Mucosa of descending colon (tissue), 3 donors: ENCODE measurements at regions not wholly inside any gene's neighbourhood (a gene's known extent, or its start where the extent isn't known, plus 50 kb on each side); places are given as distances from the start of the nearest gene placed in this dataset.

Source experiments
- ATAC-seq: fragments of 200-7000 bp; cut with Tn5 transposase; one replicate; pipeline ENCODE4 v1.9.1; 2020; ENCODE audit warnings: mild to moderate bottlenecking, moderate library complexity
- DNase-seq, 3 donors: peaks; one replicate each; pipeline ENCODE4 v3.0.0-alpha.2; 2020
- H3K36me3 ChIP-seq: fragments of 200-600 bp; one replicate; pipeline ENCODE4 v1.8.0; 2021; ENCODE audit warnings: low read depth, mild to moderate bottlenecking
- H3K4me1 ChIP-seq: fragments of 200-600 bp; one replicate; pipeline ENCODE4 v1.8.0; 2021; ENCODE audit warnings: low read depth, mild to moderate bottlenecking
- H3K4me3 ChIP-seq: fragments of 200-600 bp; one replicate; pipeline ENCODE4 v1.8.0; 2021; ENCODE audit warnings: mild to moderate bottlenecking
- H3K9me3 ChIP-seq: fragments of 200-600 bp; one replicate; pipeline ENCODE4 v1.8.0; 2021; ENCODE audit warnings: mild to moderate bottlenecking
- CTCF ChIP-seq: fragments of 200-600 bp; IDR thresholded peaks from one replicate; pipeline ENCODE4 v1.8.0; 2022; ENCODE audit warnings: antibody characterized with exemption, mild to moderate bottlenecking
- intact Hi-C, 2 donors: fragments of 100-400 bp; cut with DNase I in 1 of 2; cut with micrococcal nuclease in 1 of 2; formaldehyde crosslinking; loops; one replicate each; pipeline versions ENCODE4 v1.11.0 to v1.11.1; 2022; cut with DNase I, micrococcal nuclease
- donor health status: DM: no; HTN: no; CAD: no; lungs with moderate emphysema.
- donor health status: DM: no; HTN: no; CAD: no.
- donor health status: DM: no; HTN: yes; CAD: no.

GRCh38 chr17:6241381-6241780 is 171.2 kb downstream of the WSCD1 start:
- DNase-seq (no peak), ATAC-seq (no peak)
- TF ChIP-seq CTCF: no peak
- Histone ChIP-seq H3K9me3 (no peaks in the 10 kb centered on the region), H3K36me3 (no peaks in the 10 kb centered on the region), H3K4me1 (no peaks in the 10 kb centered on the region), H3K4me3 (no peak overlapping the region)
- intact Hi-C loops: no loop called here

- intact Hi-C loops: no loop called here
- no peak for DNase-seq
- no peak overlapping the region for H3K4me3 ChIP-seq
- ATAC-seq: no peak
- H3K4me1 ChIP-seq: no peaks in the 10 kb centered on the region
- H3K36me3 ChIP-seq: no peaks in the 10 kb centered on the region
- no peaks in the 10 kb centered on the region for H3K9me3 ChIP-seq
- TF ChIP-seq CTCF: no peak
Measured at GRCh38 chr17:6240601-6241000, 170.4 kb downstream of the WSCD1 start.

GRCh38 chr17:6240001-6240400 is 169.8 kb downstream of the WSCD1 start:
- no peak for TF ChIP-seq CTCF
- no peak for DNase-seq
- no peaks in the 10 kb centered on the region for H3K36me3 ChIP-seq
- no peak overlapping the region for H3K4me3 ChIP-seq
- H3K4me1 ChIP-seq: no peaks in the 10 kb centered on the region
- intact Hi-C loops: no loop called here
- no peak for ATAC-seq
- no peaks in the 10 kb centered on the region for H3K9me3 ChIP-seq

- Histone ChIP-seq H3K4me1 (no peaks in the 10 kb centered on the region), H3K36me3 (no peaks in the 10 kb centered on the region), H3K4me3 (no peak overlapping the region), H3K9me3 (no peaks in the 10 kb centered on the region)
- ATAC-seq (no peak), DNase-seq (no peak)
- TF ChIP-seq CTCF: no peak
- intact Hi-C loops: no loop called here
Measured at GRCh38 chr17:6239241-6239798, 169.1 kb downstream of the WSCD1 start.

- intact Hi-C loops: no loop called here
- H3K4me1 ChIP-seq: no peaks in the 10 kb centered on the region
Measured at GRCh38 chr17:6233856-6234255, 163.7 kb downstream of the WSCD1 start.

More at GRCh38 chr17:6233856-6234255, 163.7 kb downstream of the WSCD1 start:
- H3K4me3 ChIP-seq: no peak overlapping the region
- TF ChIP-seq CTCF: no peak
- no peaks in the 10 kb centered on the region for H3K36me3 ChIP-seq
- ATAC-seq (no peak), DNase-seq (no peak)
- H3K9me3 ChIP-seq: no peaks in the 10 kb centered on the region
